ENCODE measurements at regions not wholly inside any gene's neighbourhood (a gene's known extent, or its start where the extent isn't known, plus 50 kb on each side); places are given as distances from the start of the nearest gene placed in this dataset.

- TF ChIP-seq CTCF (IDR thresholded peaks at IDR 0.05): no peak
- ChIA-PET CTCF (no interaction called here), POLR2A (no interaction called here)
- peaks cover 12% of the 10 kb centered on the region for H3K27me3 Mint-ChIP-seq
- no peaks in the 10 kb centered on the region for H3K36me3 Mint-ChIP-seq (ENCODE audit: low read depth)
- H3K4me3 Mint-ChIP-seq: no peak overlapping the region
- no peaks in the 10 kb centered on the region for H3K4me1 ChIP-seq (ENCODE audit: insufficient read depth, low read length)
- no peak overlapping the region for H3K27ac ChIP-seq (ENCODE audit: low read depth in 1 of 2, low read length in 2 of 2)
- H3K9me3 ChIP-seq (ENCODE audit: control insufficient read depth in 1 of 2, insufficient read depth in 1 of 2, low read length in 2 of 2): no peaks in the 10 kb centered on the region
- H3K4me1 Mint-ChIP-seq (ENCODE audit: low read depth): no peaks in the 10 kb centered on the region
- no peaks in the 10 kb centered on the region for H3K36me3 ChIP-seq (ENCODE audit: insufficient read depth, low read length)
- no peak overlapping the region for H3K4me3 ChIP-seq (ENCODE audit: low read length)
- DNase-seq (no peak), ATAC-seq (ENCODE audit: poor library complexity) (no peak)
- H3K9me3 Mint-ChIP-seq: no peaks in the 10 kb centered on the region
- peaks cover 0 to 2% of the 10 kb centered on the region in 2 experiments for H3K27me3 ChIP-seq (ENCODE audit: control insufficient read depth in 1 of 2, insufficient read depth in 2 of 2, low read length in 2 of 2)
- no peak overlapping the region for H3K27ac Mint-ChIP-seq
- intact Hi-C loops (cut with DNase I, micrococcal nuclease): no loop called here
These were observed 102.0 kb upstream of the FSTL4 start for GRCh38 chr5:133714161-133714915.

GRCh38 chr5:133713751-133714150 is 101.4 kb upstream of the FSTL4 start:
- no peak overlapping the region for H3K4me3 Mint-ChIP-seq
- no peaks in the 10 kb centered on the region for H3K4me1 Mint-ChIP-seq (ENCODE audit: low read depth)
- H3K4me1 ChIP-seq (ENCODE audit: insufficient read depth, low read length): no peaks in the 10 kb centered on the region
- no peak overlapping the region for H3K27ac ChIP-seq (ENCODE audit: low read depth in 1 of 2, low read length in 2 of 2)
- ATAC-seq (ENCODE audit: poor library complexity) (no peak), DNase-seq (no peak)
- TF ChIP-seq CTCF (IDR thresholded peaks at IDR 0.05): no peak
- H3K9me3 ChIP-seq (ENCODE audit: control insufficient read depth in 1 of 2, insufficient read depth in 1 of 2, low read length in 2 of 2): no peaks in the 10 kb centered on the region
- no peak overlapping the region for H3K27ac Mint-ChIP-seq
- CTCF ChIA-PET: no interaction called here
- peaks cover 0 to 2% of the 10 kb centered on the region in 2 experiments for H3K27me3 ChIP-seq (ENCODE audit: control insufficient read depth in 1 of 2, insufficient read depth in 2 of 2, low read length in 2 of 2)
- POLR2A ChIA-PET: no interaction called here
- intact Hi-C loops (cut with DNase I, micrococcal nuclease): no loop called here
- no peaks in the 10 kb centered on the region for H3K36me3 ChIP-seq (ENCODE audit: insufficient read depth, low read length)
- H3K9me3 Mint-ChIP-seq: no peaks in the 10 kb centered on the region
- no peak overlapping the region for H3K4me3 ChIP-seq (ENCODE audit: low read length)
- no peaks in the 10 kb centered on the region for H3K36me3 Mint-ChIP-seq (ENCODE audit: low read depth)
- H3K27me3 Mint-ChIP-seq: peaks cover 12% of the 10 kb centered on the region

- Mint-ChIP-seq H3K36me3 (ENCODE audit: low read depth) (no peaks in the 10 kb centered on the region), H3K4me3 (no peak overlapping the region), H3K27ac (no peak overlapping the region), H3K27me3 (peaks cover 7% of the 10 kb centered on the region), H3K4me1 (ENCODE audit: low read depth) (no peaks in the 10 kb centered on the region), H3K9me3 (no peaks in the 10 kb centered on the region)
- DNase-seq (no peak), ATAC-seq (ENCODE audit: poor library complexity) (no peak)
- Histone ChIP-seq H3K27ac (ENCODE audit: low read depth in 1 of 2, low read length in 2 of 2) (no peak overlapping the region), H3K27me3 (ENCODE audit: control insufficient read depth in 1 of 2, insufficient read depth in 2 of 2, low read length in 2 of 2) (peaks cover 0 to 2% of the 10 kb centered on the region in 2 experiments), H3K36me3 (ENCODE audit: insufficient read depth, low read length) (no peaks in the 10 kb centered on the region), H3K9me3 (ENCODE audit: control insufficient read depth in 1 of 2, insufficient read depth in 1 of 2, low read length in 2 of 2) (no peaks in the 10 kb centered on the region), H3K4me3 (ENCODE audit: low read length) (no peak overlapping the region), H3K4me1 (ENCODE audit: insufficient read depth, low read length) (no peaks in the 10 kb centered on the region)
- CTCF ChIA-PET: no interaction called here
- intact Hi-C loops (cut with DNase I, micrococcal nuclease): no loop called here
- POLR2A ChIA-PET: no interaction called here
- TF ChIP-seq CTCF (IDR thresholded peaks at IDR 0.05): no peak
These were observed 100.9 kb upstream of the FSTL4 start for GRCh38 chr5:133713209-133713608.
